Stimulated activated CD8-positive, alpha-beta memory T cell treated with anti-CD3 and anti-CD28 coated beads, Interleukin-2, amount 100 ng/mL, for 1 hour (primary cell): ENCODE measurements at regions not wholly inside any gene's neighbourhood (a gene's known extent, or its start where the extent isn't known, plus 50 kb on each side); places are given as distances from the start of the nearest gene placed in this dataset.

Source experiments
- DNase-seq, 2 donors: peaks; one replicate each; pipeline ENCODE4 v3.0.0-alpha.2; 2020; ENCODE audit warnings: low read depth in 2 of 2

GRCh38 chr20:4303136-4303535 lies 54.0 kb upstream of the ADRA1D start:
- DNase-seq, result no peak

DNA sequence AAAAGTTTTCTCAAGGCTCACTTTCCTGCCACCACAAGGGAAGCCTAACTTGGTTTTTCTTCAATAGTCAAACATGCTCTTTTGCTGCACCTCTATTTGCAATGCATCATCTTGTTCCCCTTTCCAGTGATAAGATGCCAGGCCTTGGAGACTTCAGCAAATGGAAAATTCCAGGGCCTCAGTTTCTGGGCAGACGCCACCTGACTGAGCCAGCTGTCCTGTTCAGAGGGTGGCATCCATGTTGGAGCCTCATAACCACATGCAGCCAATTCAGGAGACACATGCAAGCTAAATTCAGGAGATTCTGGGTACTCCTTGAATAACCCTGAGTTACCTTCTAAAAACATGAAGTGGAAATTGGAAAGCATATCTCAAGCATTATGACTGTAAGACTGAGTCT lies 51.8 kb upstream of the ADRA1D start:
- no peak for DNase-seq

- DNase-seq, result no peak
These were observed 51.3 kb upstream of the ADRA1D start for GRCh38 chr20:4300401-4300800.

DNA sequence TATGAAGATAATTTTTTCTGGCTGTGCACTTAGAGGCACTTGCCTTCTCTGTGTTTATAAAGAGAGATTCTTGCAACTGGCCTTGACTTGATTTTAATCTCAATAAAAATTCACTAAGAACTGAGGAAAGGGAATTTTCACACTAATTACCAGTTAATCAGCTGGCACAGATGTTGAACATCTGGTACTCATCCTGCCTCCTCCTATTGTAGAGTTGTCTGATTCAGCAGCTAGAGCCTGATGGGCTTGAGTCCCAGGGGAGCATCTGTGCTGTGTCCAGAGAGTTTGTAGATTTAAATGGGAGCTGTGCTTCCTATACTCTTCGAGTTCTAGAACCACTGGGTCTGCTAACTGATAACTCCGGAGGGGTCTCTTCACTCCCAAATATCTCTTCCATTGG lies 50.7 kb upstream of the ADRA1D start:
- DNase-seq, result no peak

- DNase-seq, result no peak
These were observed 50.1 kb upstream of the ADRA1D start for GRCh38 chr20:4299216-4299615.
